A673 (cell line): ENCODE measurements at regions not wholly inside any gene's neighbourhood (a gene's known extent, or its start where the extent isn't known, plus 50 kb on each side); places are given as distances from the start of the nearest gene placed in this dataset.
"Not testable (repeated sequence)": the region's sequence is repeated elsewhere in the genome, so short reads cannot be mapped to it uniquely, and the experiment has no call there.

Experiments
- EZH2 ChIP-seq: fragments of 200-600 bp; sonication (generic); IDR thresholded peaks from 2 replicates; pipeline ENCODE4 v1.6.1; 2017; ENCODE audit warnings: borderline replicate concordance, low read depth, mild to moderate bottlenecking, mixed read lengths, antibody characterized with exemption, low read length; ENCODE audit not compliant: poor library complexity, severe bottlenecking
- TF ChIP-seq, protein P1 (sequence below): fragments of 300-800, 200-600 bp; sonication (generic); conservative IDR thresholded peaks from 2 replicates; pipeline ENCODE4 v1.5.1; 2017; ENCODE audit warnings: low read depth, mild to moderate bottlenecking, antibody characterized with exemption, low read length, moderate library complexity, mixed read lengths

DNA sequence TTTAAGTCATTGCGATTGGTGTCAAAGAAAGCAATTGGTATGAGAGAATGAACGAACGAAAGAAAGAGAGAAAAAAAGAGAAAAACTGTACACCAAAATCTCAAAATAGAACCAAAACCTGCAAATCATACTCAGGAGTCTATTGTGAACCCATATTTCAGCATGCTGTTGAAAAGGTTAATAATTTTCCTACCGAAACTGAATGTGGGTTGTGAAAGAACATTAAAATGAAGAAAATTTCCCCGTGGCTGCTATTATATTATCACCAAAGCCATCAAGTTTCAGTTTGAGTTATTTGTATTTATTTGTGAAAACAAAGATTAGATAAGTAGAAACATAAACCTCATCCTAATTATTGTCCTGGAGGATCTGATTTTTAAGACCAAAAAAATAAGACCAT lies 315.7 kb downstream of the BCL2L11 start:
- TF ChIP-seq, protein P1, sequence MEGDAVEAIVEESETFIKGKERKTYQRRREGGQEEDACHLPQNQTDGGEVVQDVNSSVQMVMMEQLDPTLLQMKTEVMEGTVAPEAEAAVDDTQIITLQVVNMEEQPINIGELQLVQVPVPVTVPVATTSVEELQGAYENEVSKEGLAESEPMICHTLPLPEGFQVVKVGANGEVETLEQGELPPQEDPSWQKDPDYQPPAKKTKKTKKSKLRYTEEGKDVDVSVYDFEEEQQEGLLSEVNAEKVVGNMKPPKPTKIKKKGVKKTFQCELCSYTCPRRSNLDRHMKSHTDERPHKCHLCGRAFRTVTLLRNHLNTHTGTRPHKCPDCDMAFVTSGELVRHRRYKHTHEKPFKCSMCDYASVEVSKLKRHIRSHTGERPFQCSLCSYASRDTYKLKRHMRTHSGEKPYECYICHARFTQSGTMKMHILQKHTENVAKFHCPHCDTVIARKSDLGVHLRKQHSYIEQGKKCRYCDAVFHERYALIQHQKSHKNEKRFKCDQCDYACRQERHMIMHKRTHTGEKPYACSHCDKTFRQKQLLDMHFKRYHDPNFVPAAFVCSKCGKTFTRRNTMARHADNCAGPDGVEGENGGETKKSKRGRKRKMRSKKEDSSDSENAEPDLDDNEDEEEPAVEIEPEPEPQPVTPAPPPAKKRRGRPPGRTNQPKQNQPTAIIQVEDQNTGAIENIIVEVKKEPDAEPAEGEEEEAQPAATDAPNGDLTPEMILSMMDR: not testable (repeated sequence)
- not testable (repeated sequence) for TF ChIP-seq EZH2
